NT2/D1 (cell line): ENCODE measurements at regions not wholly inside any gene's neighbourhood (a gene's known extent, or its start where the extent isn't known, plus 50 kb on each side); places are given as distances from the start of the nearest gene placed in this dataset.

Experiments
- SUZ12 ChIP-seq: IDR thresholded peaks from 2 replicates; pipeline ENCODE4 v1.6.1; 2011; ENCODE audit not compliant: insufficient read length, insufficient read depth; ENCODE audit errors: extremely low read depth
- ZNF274 ChIP-seq: IDR thresholded peaks from 2 replicates; pipeline ENCODE4 v1.6.1; 2011; ENCODE audit warnings: mild to moderate bottlenecking, low read depth, low read length

DNA sequence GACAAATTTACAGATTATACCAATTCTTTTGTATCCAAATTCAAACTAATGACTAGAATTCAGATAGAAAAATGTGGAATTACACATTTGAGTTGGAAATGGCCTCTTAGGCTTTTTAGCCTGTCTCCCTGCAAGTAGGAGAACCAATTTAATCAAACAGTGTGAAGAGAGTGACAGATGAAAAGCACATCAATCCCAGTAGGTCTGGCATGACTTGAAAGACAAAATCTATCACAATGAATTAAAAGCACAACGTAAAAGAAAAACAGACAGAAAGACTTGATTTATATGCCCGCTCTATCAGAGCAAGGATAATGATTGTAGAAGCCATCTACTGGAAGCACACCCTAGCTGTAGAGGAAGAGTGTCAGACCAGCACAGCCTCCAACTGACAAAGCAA, 1084.4 kb upstream of the SPRY2 start:
- no peak for TF ChIP-seq SUZ12
- no peak for TF ChIP-seq ZNF274
